Osteocyte (in vitro differentiated cells): ENCODE measurements at regions not wholly inside any gene's neighbourhood (a gene's known extent, or its start where the extent isn't known, plus 50 kb on each side); places are given as distances from the start of the nearest gene placed in this dataset.
A peak's percentile ranks its signal among the peaks of the same experiment; 100 is the strongest.

Experiments
- DNase-seq: peaks from one replicate; pipeline ENCODE4 v3.0.0; 2021; ENCODE audit warnings: mixed read lengths; ENCODE audit not compliant: unreplicated experiment; ENCODE audit errors: extremely low spot score
- H3K27ac Mint-ChIP-seq: one replicate; pipeline ENCODE4 v1.8.0; 2021; ENCODE audit warnings: mild to moderate bottlenecking, mixed read lengths; ENCODE audit not compliant: unreplicated experiment
- H3K27me3 Mint-ChIP-seq: one replicate; pipeline ENCODE4 v1.8.0; 2021; ENCODE audit warnings: mixed read lengths; ENCODE audit not compliant: unreplicated experiment
- H3K36me3 Mint-ChIP-seq: one replicate; pipeline ENCODE4 v1.8.0; 2021; ENCODE audit warnings: mixed read lengths; ENCODE audit not compliant: unreplicated experiment
- H3K4me1 Mint-ChIP-seq: one replicate; pipeline ENCODE4 v1.8.0; 2021; ENCODE audit warnings: mixed read lengths; ENCODE audit not compliant: unreplicated experiment
- H3K4me3 Mint-ChIP-seq: one replicate; pipeline ENCODE4 v1.8.0; 2021; ENCODE audit warnings: mild to moderate bottlenecking, moderate library complexity, mixed read lengths; ENCODE audit not compliant: unreplicated experiment
- H3K9me3 Mint-ChIP-seq: one replicate; pipeline ENCODE4 v1.8.0; 2021; ENCODE audit warnings: mixed read lengths; ENCODE audit not compliant: unreplicated experiment
- TF ChIP-seq, protein P1 (sequence below): fragments of 200-600 bp; sonication (generic); IDR thresholded peaks from 2 replicates; pipeline ENCODE4 v1.5.0; 2021; ENCODE audit warnings: antibody characterized with exemption, mild to moderate bottlenecking, moderate library complexity

DNA sequence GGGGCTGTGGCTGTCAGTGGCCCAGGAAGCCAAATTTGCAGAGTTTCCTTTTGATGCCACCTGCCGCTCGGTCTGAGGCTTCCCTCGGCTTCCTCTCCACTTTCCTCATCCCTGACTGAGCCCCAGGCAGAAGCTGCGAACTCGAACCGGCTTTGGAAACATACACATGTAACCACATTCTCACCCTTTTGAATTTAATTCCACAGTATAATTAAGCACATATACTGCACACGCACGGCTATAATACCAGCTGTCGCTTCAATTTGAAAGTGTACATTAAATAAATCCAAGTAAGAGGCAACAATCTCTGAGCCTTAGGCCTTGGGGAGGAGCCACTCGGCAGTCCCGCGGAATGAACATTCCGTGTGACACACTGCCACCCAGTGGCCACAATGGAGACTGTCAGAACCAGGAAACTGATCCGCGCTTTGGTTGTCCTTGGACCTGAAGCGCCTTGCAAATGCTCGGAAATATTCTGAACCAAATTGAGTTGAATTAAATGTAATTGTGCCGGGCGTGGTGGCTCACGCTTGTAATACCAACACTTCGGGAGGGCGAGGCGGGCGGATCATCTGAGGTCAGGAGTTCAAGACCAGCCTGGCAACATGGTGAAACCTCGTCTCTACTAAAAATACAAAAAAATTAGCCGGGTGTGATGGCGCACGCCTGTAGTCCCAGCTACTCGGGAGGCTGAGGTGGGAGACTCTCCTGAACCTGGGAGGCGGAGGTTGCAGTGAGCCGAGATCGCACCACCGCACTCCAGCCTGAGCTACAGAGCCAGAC, 117.9 kb upstream of the TMPO start:
- Mint-ChIP-seq H3K9me3 (no peaks in the 10 kb centered on the region), H3K27me3 (peaks cover 13% of the 10 kb centered on the region), H3K36me3 (no peaks in the 10 kb centered on the region), H3K27ac (no peak overlapping the region), H3K4me1 (peaks cover 37% of the 10 kb centered on the region), H3K4me3 (peak overlapping the region; percentile 75)
- DNase-seq, result peak; percentile 90
- TF ChIP-seq, protein P1, sequence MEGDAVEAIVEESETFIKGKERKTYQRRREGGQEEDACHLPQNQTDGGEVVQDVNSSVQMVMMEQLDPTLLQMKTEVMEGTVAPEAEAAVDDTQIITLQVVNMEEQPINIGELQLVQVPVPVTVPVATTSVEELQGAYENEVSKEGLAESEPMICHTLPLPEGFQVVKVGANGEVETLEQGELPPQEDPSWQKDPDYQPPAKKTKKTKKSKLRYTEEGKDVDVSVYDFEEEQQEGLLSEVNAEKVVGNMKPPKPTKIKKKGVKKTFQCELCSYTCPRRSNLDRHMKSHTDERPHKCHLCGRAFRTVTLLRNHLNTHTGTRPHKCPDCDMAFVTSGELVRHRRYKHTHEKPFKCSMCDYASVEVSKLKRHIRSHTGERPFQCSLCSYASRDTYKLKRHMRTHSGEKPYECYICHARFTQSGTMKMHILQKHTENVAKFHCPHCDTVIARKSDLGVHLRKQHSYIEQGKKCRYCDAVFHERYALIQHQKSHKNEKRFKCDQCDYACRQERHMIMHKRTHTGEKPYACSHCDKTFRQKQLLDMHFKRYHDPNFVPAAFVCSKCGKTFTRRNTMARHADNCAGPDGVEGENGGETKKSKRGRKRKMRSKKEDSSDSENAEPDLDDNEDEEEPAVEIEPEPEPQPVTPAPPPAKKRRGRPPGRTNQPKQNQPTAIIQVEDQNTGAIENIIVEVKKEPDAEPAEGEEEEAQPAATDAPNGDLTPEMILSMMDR, result peak; percentile 98

GRCh38 chr12:98399532-98399931, 115.9 kb upstream of the TMPO start:
- peak overlapping the region; percentile 84 for H3K27ac Mint-ChIP-seq
- DNase-seq, result no peak
- no peaks in the 10 kb centered on the region for H3K27me3 Mint-ChIP-seq
- H3K4me1 Mint-ChIP-seq, result peaks cover 37% of the 10 kb centered on the region
- TF ChIP-seq, protein P1, result no peak
- no peaks in the 10 kb centered on the region for H3K9me3 Mint-ChIP-seq
- H3K4me3 Mint-ChIP-seq, result no peak overlapping the region
- H3K36me3 Mint-ChIP-seq, result no peaks in the 10 kb centered on the region

GRCh38 chr12:98401427-98401826, 114.0 kb upstream of the TMPO start:
- TF ChIP-seq, protein P1, result no peak
- Mint-ChIP-seq H3K27ac (peak overlapping the region; percentile 15), H3K9me3 (no peaks in the 10 kb centered on the region), H3K36me3 (no peaks in the 10 kb centered on the region), H3K27me3 (no peaks in the 10 kb centered on the region), H3K4me3 (no peak overlapping the region), H3K4me1 (peaks cover 37% of the 10 kb centered on the region)
- no peak for DNase-seq

- Mint-ChIP-seq H3K27me3 (no peaks in the 10 kb centered on the region), H3K9me3 (no peaks in the 10 kb centered on the region), H3K27ac (no peak overlapping the region), H3K4me1 (peaks cover 36% of the 10 kb centered on the region), H3K36me3 (no peaks in the 10 kb centered on the region), H3K4me3 (no peak overlapping the region)
- TF ChIP-seq, protein P1, result no peak
- DNase-seq, result no peak
Measured at GRCh38 chr12:98402091-98402490, 113.3 kb upstream of the TMPO start.

DNA sequence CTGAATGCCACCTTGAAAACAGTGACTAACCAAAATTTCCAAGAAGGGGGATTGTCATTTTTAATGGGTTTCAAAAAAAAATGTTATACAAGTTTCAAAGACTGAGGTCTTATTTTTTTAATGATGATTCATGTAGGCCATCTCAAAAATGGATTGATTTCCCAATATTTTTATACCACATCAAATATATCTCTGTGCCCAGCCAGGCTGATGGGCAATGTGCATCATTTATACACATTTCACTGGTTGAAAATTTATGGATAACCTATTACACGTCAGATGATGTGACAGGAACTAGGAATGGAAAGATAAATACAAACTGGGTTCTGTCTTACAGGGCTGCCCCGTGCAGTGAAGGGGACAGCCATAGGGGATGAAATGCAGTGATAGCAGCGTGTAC, 112.7 kb upstream of the TMPO start:
- Mint-ChIP-seq H3K4me1 (peaks cover 30% of the 10 kb centered on the region), H3K4me3 (no peak overlapping the region)

More for the DNA sequence above, 112.7 kb upstream of the TMPO start:
- Mint-ChIP-seq H3K9me3 (peaks cover under 1% of the 10 kb centered on the region), H3K36me3 (no peaks in the 10 kb centered on the region), H3K27ac (no peak overlapping the region), H3K27me3 (no peaks in the 10 kb centered on the region)
- TF ChIP-seq, protein P1, result no peak
- DNase-seq, result no peak
